ENCODE measurements at regions not wholly inside any gene's neighbourhood (a gene's known extent, or its start where the extent isn't known, plus 50 kb on each side); places are given as distances from the start of the nearest gene placed in this dataset.

- WGBS (ENCODE audit: low lambda C conversion rate, missing lambda C conversion rate): 46% methylated on average over 5 of the region's 5 CpGs
Observed at GRCh38 chr4:15339737-15340136, 88.1 kb upstream of the C1QTNF7 start.

GRCh38 chr4:15340332-15340731, 87.5 kb upstream of the C1QTNF7 start:
- H3K4me3 ChIP-seq: no peak overlapping the region

More at GRCh38 chr4:15339737-15340136, 88.1 kb upstream of the C1QTNF7 start:
- H3K4me2 ChIP-seq: peak overlapping the region; percentile 52
- TF ChIP-seq EZH2phosphoT487 (IDR thresholded peaks at IDR 0.05; ENCODE audit: low read depth, severe bottlenecking, unreplicated experiment): no peak
- TF ChIP-seq CTCF (IDR thresholded peaks at IDR 0.05; ENCODE audit: poor library complexity): no peak
- no peak for TF ChIP-seq EZH2 (IDR thresholded peaks at IDR 0.05; ENCODE audit: borderline replicate concordance)
- H3K27me3 ChIP-seq: no peaks in the 10 kb centered on the region
- no peak overlapping the region for H2AFZ ChIP-seq
- H3K4me1 ChIP-seq (ENCODE audit: insufficient read depth): peaks cover 22% of the 10 kb centered on the region
- H4K20me1 ChIP-seq (ENCODE audit: insufficient read depth, poor library complexity, severe bottlenecking): no peaks in the 10 kb centered on the region
- H3K9me2 ChIP-seq (replicated peaks; ENCODE audit: insufficient read depth): no peaks in the 10 kb centered on the region
- no peaks in the 10 kb centered on the region for H3K9me3 ChIP-seq (ENCODE audit: low read depth)
- no peaks in the 10 kb centered on the region for H3K36me3 ChIP-seq (replicated peaks; ENCODE audit: insufficient read depth, low read depth)
- H3K79me2 ChIP-seq: no peaks in the 10 kb centered on the region
- no peak overlapping the region for H3K27ac ChIP-seq
- H3K4me3 ChIP-seq: no peak overlapping the region
- no peak for DNase-seq (ENCODE audit: low spot score)

GRCh38 chr4:15340902-15341732, 86.7 kb upstream of the C1QTNF7 start:
- no peak overlapping the region for H3K27ac ChIP-seq
- peak overlapping the region; percentile 52 for H3K4me2 ChIP-seq
- H3K36me3 ChIP-seq (replicated peaks; ENCODE audit: insufficient read depth, low read depth): no peaks in the 10 kb centered on the region
- DNase-seq (ENCODE audit: low spot score): no peak
- H2AFZ ChIP-seq: no peak overlapping the region
- no peaks in the 10 kb centered on the region for H3K79me2 ChIP-seq
- H3K9me3 ChIP-seq (ENCODE audit: low read depth): no peaks in the 10 kb centered on the region
- 74% methylated on average over 13 of the region's 13 CpGs for WGBS (ENCODE audit: low lambda C conversion rate, missing lambda C conversion rate)
- no peaks in the 10 kb centered on the region for H4K20me1 ChIP-seq (ENCODE audit: insufficient read depth, poor library complexity, severe bottlenecking)
- TF ChIP-seq EZH2phosphoT487 (IDR thresholded peaks at IDR 0.05; ENCODE audit: low read depth, severe bottlenecking, unreplicated experiment): no peak
- no peak for TF ChIP-seq CTCF (IDR thresholded peaks at IDR 0.05; ENCODE audit: poor library complexity)
- TF ChIP-seq EZH2 (IDR thresholded peaks at IDR 0.05; ENCODE audit: borderline replicate concordance): no peak
- H3K9me2 ChIP-seq (replicated peaks; ENCODE audit: insufficient read depth): no peaks in the 10 kb centered on the region
- no peak overlapping the region for H3K4me3 ChIP-seq
- H3K27me3 ChIP-seq: no peaks in the 10 kb centered on the region
- peaks cover 25% of the 10 kb centered on the region for H3K4me1 ChIP-seq (ENCODE audit: insufficient read depth)

More at GRCh38 chr4:15340332-15340731, 87.5 kb upstream of the C1QTNF7 start:
- Histone ChIP-seq H3K27me3 (no peaks in the 10 kb centered on the region), H3K79me2 (no peaks in the 10 kb centered on the region), H3K9me2 (replicated peaks; ENCODE audit: insufficient read depth) (no peaks in the 10 kb centered on the region), H3K4me1 (ENCODE audit: insufficient read depth) (peaks cover 25% of the 10 kb centered on the region), H2AFZ (no peak overlapping the region), H3K36me3 (replicated peaks; ENCODE audit: insufficient read depth, low read depth) (no peaks in the 10 kb centered on the region), H3K9me3 (ENCODE audit: low read depth) (no peaks in the 10 kb centered on the region), H3K27ac (no peak overlapping the region), H3K4me2 (peak overlapping the region; percentile 52), H4K20me1 (ENCODE audit: insufficient read depth, poor library complexity, severe bottlenecking) (no peaks in the 10 kb centered on the region)
- WGBS (ENCODE audit: low lambda C conversion rate, missing lambda C conversion rate): 53% methylated on average over 4 of the region's 4 CpGs
- DNase-seq (ENCODE audit: low spot score): no peak
- no peak for TF ChIP-seq CTCF (IDR thresholded peaks at IDR 0.05; ENCODE audit: poor library complexity)
- no peak for TF ChIP-seq EZH2phosphoT487 (IDR thresholded peaks at IDR 0.05; ENCODE audit: low read depth, severe bottlenecking, unreplicated experiment)
- TF ChIP-seq EZH2 (IDR thresholded peaks at IDR 0.05; ENCODE audit: borderline replicate concordance): no peak
